ENCODE measurements at regions not wholly inside any gene's neighbourhood (a gene's known extent, or its start where the extent isn't known, plus 50 kb on each side); places are given as distances from the start of the nearest gene placed in this dataset.

GRCh38 chr16:85512808-85513115 lies 100.4 kb upstream of the GSE1 start:
- Histone ChIP-seq H2AFZ (ENCODE audit: low read depth) (no peak overlapping the region), H3K4me2 (no peak overlapping the region), H3K27ac (no peak overlapping the region), H3K4me3 (IDR thresholded peaks at IDR 0.05; ENCODE audit: insufficient read depth, low read depth, low read length) (no peak overlapping the region), H4K20me1 (ENCODE audit: insufficient read depth) (no peaks in the 10 kb centered on the region), H3K9ac (no peak overlapping the region), H3K79me2 (ENCODE audit: insufficient read depth, low read depth) (no peaks in the 10 kb centered on the region), H3K27me3 (ENCODE audit: insufficient read depth, low read depth) (peaks cover 90% of the 10 kb centered on the region), H3K4me1 (ENCODE audit: low read depth, poor library complexity, severe bottlenecking) (no peaks in the 10 kb centered on the region), H3K36me3 (ENCODE audit: insufficient read depth) (no peaks in the 10 kb centered on the region)
- TF ChIP-seq, protein P1, sequence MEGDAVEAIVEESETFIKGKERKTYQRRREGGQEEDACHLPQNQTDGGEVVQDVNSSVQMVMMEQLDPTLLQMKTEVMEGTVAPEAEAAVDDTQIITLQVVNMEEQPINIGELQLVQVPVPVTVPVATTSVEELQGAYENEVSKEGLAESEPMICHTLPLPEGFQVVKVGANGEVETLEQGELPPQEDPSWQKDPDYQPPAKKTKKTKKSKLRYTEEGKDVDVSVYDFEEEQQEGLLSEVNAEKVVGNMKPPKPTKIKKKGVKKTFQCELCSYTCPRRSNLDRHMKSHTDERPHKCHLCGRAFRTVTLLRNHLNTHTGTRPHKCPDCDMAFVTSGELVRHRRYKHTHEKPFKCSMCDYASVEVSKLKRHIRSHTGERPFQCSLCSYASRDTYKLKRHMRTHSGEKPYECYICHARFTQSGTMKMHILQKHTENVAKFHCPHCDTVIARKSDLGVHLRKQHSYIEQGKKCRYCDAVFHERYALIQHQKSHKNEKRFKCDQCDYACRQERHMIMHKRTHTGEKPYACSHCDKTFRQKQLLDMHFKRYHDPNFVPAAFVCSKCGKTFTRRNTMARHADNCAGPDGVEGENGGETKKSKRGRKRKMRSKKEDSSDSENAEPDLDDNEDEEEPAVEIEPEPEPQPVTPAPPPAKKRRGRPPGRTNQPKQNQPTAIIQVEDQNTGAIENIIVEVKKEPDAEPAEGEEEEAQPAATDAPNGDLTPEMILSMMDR (conservative IDR thresholded peaks at IDR 0.05; ENCODE audit: low read depth, low read length) = no peak

- H3K79me2 ChIP-seq (ENCODE audit: insufficient read depth, low read depth) = no peaks in the 10 kb centered on the region
- TF ChIP-seq, protein P1 (conservative IDR thresholded peaks at IDR 0.05; ENCODE audit: low read depth, low read length) = no peak
- H4K20me1 ChIP-seq (ENCODE audit: insufficient read depth) = no peaks in the 10 kb centered on the region
- no peaks in the 10 kb centered on the region for H3K36me3 ChIP-seq (ENCODE audit: insufficient read depth)
- no peak overlapping the region for H3K27ac ChIP-seq
- H2AFZ ChIP-seq (ENCODE audit: low read depth) = no peak overlapping the region
- H3K4me3 ChIP-seq (IDR thresholded peaks at IDR 0.05; ENCODE audit: insufficient read depth, low read depth, low read length) = no peak overlapping the region
- no peak overlapping the region for H3K4me2 ChIP-seq
- no peaks in the 10 kb centered on the region for H3K4me1 ChIP-seq (ENCODE audit: low read depth, poor library complexity, severe bottlenecking)
- peaks cover 90% of the 10 kb centered on the region for H3K27me3 ChIP-seq (ENCODE audit: insufficient read depth, low read depth)
- H3K9ac ChIP-seq = no peak overlapping the region
Observed at GRCh38 chr16:85513180-85513579, 99.9 kb upstream of the GSE1 start.

- Histone ChIP-seq H3K4me1 (ENCODE audit: low read depth, poor library complexity, severe bottlenecking) (no peaks in the 10 kb centered on the region), H3K4me2 (no peak overlapping the region), H2AFZ (ENCODE audit: low read depth) (no peak overlapping the region), H3K36me3 (ENCODE audit: insufficient read depth) (no peaks in the 10 kb centered on the region), H3K4me3 (IDR thresholded peaks at IDR 0.05; ENCODE audit: insufficient read depth, low read depth, low read length) (no peak overlapping the region), H4K20me1 (ENCODE audit: insufficient read depth) (no peaks in the 10 kb centered on the region), H3K27me3 (ENCODE audit: insufficient read depth, low read depth) (peaks cover 90% of the 10 kb centered on the region), H3K27ac (no peak overlapping the region), H3K9ac (no peak overlapping the region), H3K79me2 (ENCODE audit: insufficient read depth, low read depth) (no peaks in the 10 kb centered on the region)
- TF ChIP-seq, protein P1 (conservative IDR thresholded peaks at IDR 0.05; ENCODE audit: low read depth, low read length) = no peak
Observed at GRCh38 chr16:85513649-85514048, 99.5 kb upstream of the GSE1 start.

GRCh38 chr16:85514295-85514597 lies 98.9 kb upstream of the GSE1 start:
- TF ChIP-seq, protein P1 (conservative IDR thresholded peaks at IDR 0.05; ENCODE audit: low read depth, low read length) = no peak
- no peaks in the 10 kb centered on the region for H3K79me2 ChIP-seq (ENCODE audit: insufficient read depth, low read depth)
- no peak overlapping the region for H3K4me2 ChIP-seq
- peaks cover 89% of the 10 kb centered on the region for H3K27me3 ChIP-seq (ENCODE audit: insufficient read depth, low read depth)
- no peaks in the 10 kb centered on the region for H3K36me3 ChIP-seq (ENCODE audit: insufficient read depth)
- no peak overlapping the region for H3K27ac ChIP-seq
- H3K9ac ChIP-seq = no peak overlapping the region
- no peak overlapping the region for H2AFZ ChIP-seq (ENCODE audit: low read depth)
- no peaks in the 10 kb centered on the region for H3K4me1 ChIP-seq (ENCODE audit: low read depth, poor library complexity, severe bottlenecking)
- H3K4me3 ChIP-seq (IDR thresholded peaks at IDR 0.05; ENCODE audit: insufficient read depth, low read depth, low read length) = no peak overlapping the region
- no peaks in the 10 kb centered on the region for H4K20me1 ChIP-seq (ENCODE audit: insufficient read depth)

Data from KMS-11 (cell line).